NAMALWA (cell line): ENCODE measurements at regions not wholly inside any gene's neighbourhood (a gene's known extent, or its start where the extent isn't known, plus 50 kb on each side); places are given as distances from the start of the nearest gene placed in this dataset.
"Not testable (repeated sequence)": the region's sequence is repeated elsewhere in the genome, so short reads cannot be mapped to it uniquely, and the experiment has no call there.

ENCODE experiments used
- DNase-seq: peaks from one replicate; pipeline ENCODE4 v3.0.0-alpha.2; 2015; ENCODE audit warnings: low spot score

- no peak for DNase-seq
These were observed 902.8 kb upstream of the NDST4 start for GRCh38 chr4:116016201-116016600.

- no peak for DNase-seq
These were observed 902.1 kb upstream of the NDST4 start for GRCh38 chr4:116015549-116015948.

GRCh38 chr4:116015062-116015461 is 901.6 kb upstream of the NDST4 start:
- DNase-seq = peak; percentile 31

GRCh38 chr4:116010923-116011322 is 897.5 kb upstream of the NDST4 start:
- DNase-seq = no peak

GRCh38 chr4:116005806-116006088 is 892.3 kb upstream of the NDST4 start:
- DNase-seq = peak; percentile 4

- DNase-seq = peak; percentile 23
These were observed 891.8 kb upstream of the NDST4 start for GRCh38 chr4:116005037-116005805.

- DNase-seq = no peak
These were observed 887.9 kb upstream of the NDST4 start for GRCh38 chr4:116001291-116001690.

- DNase-seq = no peak
These were observed 873.2 kb upstream of the NDST4 start for GRCh38 chr4:115986573-115986972.

- not testable (repeated sequence) for DNase-seq
These were observed 862.1 kb upstream of the NDST4 start for GRCh38 chr4:115975421-115976001.

- no peak for DNase-seq
These were observed 860.3 kb upstream of the NDST4 start for GRCh38 chr4:115973768-115974167.

GRCh38 chr4:115972967-115973366 is 859.5 kb upstream of the NDST4 start:
- no peak for DNase-seq

GRCh38 chr4:115970859-115971258 is 857.4 kb upstream of the NDST4 start:
- DNase-seq = no peak

- no peak for DNase-seq
These were observed 856.3 kb upstream of the NDST4 start for GRCh38 chr4:115969756-115970155.

- no peak for DNase-seq
These were observed 852.2 kb upstream of the NDST4 start for GRCh38 chr4:115965588-115965987.

- not testable (repeated sequence) for DNase-seq
These were observed 842.8 kb upstream of the NDST4 start for GRCh38 chr4:115956054-115956796.

GRCh38 chr4:115950806-115951205 is 837.4 kb upstream of the NDST4 start:
- no peak for DNase-seq

GRCh38 chr4:115949974-115950743 is 836.7 kb upstream of the NDST4 start:
- DNase-seq = not testable (repeated sequence)

GRCh38 chr4:115945026-115945425 is 831.6 kb upstream of the NDST4 start:
- no peak for DNase-seq

GRCh38 chr4:115944146-115944905 is 830.9 kb upstream of the NDST4 start:
- DNase-seq = no peak

- DNase-seq = no peak
These were observed 825.5 kb upstream of the NDST4 start for GRCh38 chr4:115938764-115939443.

GRCh38 chr4:115929373-115929772 is 816.0 kb upstream of the NDST4 start:
- no peak for DNase-seq
